22Rv1 (cell line): ENCODE measurements at regions not wholly inside any gene's neighbourhood (a gene's known extent, or its start where the extent isn't known, plus 50 kb on each side); places are given as distances from the start of the nearest gene placed in this dataset.

ENCODE experiments used
- H3K27ac ChIP-seq: fragments of 450-650 bp; 2 replicates; pipeline ENCODE4 v1.5.1; 2017
- ZFX ChIP-seq: fragments of 450-650 bp; IDR thresholded peaks from 2 replicates; pipeline ENCODE4 v1.6.1; 2017; ENCODE audit warnings: antibody characterized with exemption, borderline replicate concordance
- TF ChIP-seq, protein P1 (sequence below): fragments of 450-650 bp; IDR thresholded peaks from 2 replicates; pipeline ENCODE4 v1.5.1; 2017; ENCODE audit warnings: mild to moderate bottlenecking

DNA sequence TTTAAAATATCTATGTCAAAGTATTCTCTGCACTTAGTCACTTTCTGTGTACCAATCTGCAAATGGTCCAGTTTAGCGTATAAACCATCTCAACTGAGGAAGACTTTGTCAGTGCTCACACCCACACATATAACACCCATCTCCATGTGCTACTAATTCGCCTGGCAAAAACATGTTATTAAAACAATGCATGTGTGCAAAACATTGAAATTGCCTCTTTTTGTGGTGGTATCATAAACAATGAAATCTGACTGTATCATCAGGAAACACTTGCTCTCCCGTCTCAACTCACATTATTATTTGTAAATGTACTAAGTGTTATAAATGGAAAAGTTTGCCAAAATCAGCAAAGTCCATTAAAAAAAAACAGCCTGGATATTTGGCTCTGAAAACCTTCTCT is 105.9 kb upstream of the FOXC1 start:
- no peak for TF ChIP-seq ZFX
- TF ChIP-seq, protein P1, sequence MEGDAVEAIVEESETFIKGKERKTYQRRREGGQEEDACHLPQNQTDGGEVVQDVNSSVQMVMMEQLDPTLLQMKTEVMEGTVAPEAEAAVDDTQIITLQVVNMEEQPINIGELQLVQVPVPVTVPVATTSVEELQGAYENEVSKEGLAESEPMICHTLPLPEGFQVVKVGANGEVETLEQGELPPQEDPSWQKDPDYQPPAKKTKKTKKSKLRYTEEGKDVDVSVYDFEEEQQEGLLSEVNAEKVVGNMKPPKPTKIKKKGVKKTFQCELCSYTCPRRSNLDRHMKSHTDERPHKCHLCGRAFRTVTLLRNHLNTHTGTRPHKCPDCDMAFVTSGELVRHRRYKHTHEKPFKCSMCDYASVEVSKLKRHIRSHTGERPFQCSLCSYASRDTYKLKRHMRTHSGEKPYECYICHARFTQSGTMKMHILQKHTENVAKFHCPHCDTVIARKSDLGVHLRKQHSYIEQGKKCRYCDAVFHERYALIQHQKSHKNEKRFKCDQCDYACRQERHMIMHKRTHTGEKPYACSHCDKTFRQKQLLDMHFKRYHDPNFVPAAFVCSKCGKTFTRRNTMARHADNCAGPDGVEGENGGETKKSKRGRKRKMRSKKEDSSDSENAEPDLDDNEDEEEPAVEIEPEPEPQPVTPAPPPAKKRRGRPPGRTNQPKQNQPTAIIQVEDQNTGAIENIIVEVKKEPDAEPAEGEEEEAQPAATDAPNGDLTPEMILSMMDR = no peak
- H3K27ac ChIP-seq = no peak overlapping the region

DNA sequence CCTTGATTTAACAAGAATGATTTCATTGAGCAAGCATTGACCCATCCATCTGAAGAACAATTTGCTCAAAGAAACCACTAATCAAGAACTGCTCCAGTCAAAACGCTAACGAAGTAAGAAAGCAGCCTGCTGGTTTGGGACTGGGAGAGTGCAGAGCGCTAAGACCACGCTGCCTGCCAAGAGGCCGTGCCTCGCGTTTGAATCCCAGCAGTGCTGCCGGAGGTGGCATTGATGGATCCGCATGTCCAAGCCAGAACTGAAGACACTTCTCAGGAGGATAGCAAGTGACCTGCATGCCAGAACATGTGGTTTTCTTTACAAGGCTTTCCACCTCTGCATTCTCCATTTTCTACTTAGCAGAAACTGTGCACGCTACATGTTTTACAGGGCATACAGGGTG is 105.2 kb upstream of the FOXC1 start:
- H3K27ac ChIP-seq = no peak overlapping the region
- TF ChIP-seq, protein P1 = no peak
- no peak for TF ChIP-seq ZFX

- H3K27ac ChIP-seq = no peak overlapping the region
- TF ChIP-seq, protein P1 = no peak
- TF ChIP-seq ZFX = no peak
These were observed 102.5 kb upstream of the FOXC1 start for GRCh38 chr6:1507251-1507650.

DNA sequence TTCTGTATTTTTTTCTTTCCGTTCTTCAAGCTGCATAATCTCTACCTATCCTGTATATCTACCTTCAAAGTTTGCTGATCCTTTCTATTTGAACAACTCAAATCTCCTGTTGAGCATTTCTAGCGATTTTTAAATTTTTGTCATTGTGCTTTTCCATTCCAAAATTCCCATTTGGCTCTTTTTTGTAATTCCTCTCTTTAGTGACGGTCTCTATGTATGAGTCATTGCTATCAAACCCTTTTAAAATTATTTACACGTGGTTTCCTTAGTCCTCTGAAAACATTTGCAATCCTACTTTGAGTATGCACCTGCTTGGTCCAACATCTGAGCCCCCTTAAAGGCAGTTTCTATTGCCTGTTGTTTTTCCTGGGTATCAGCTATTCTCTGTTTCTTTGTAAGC is 100.5 kb upstream of the FOXC1 start:
- H3K27ac ChIP-seq = no peak overlapping the region
- TF ChIP-seq, protein P1 = no peak
- no peak for TF ChIP-seq ZFX

DNA sequence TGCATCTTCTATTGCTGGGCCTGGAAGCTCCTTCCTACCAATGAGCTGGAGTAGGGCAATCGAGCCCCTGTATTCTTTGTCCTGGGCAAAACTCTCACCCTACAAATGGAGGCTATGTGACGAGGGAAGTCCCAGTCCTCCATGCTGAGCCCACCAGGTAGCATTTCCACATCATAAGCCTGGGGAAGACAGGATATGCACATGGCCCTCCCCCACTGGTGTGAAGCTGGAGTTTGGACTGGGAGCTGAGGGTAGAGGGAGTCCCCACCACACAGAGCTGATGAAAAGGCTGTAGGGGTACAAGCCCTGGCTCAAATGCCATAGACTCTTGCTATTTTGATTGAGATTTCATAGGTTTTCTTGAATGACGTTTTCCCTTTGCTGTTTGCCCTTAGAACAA is 99.5 kb upstream of the FOXC1 start:
- TF ChIP-seq, protein P1 = no peak
- no peak for TF ChIP-seq ZFX
- H3K27ac ChIP-seq = no peak overlapping the region

- no peak for TF ChIP-seq ZFX
- TF ChIP-seq, protein P1 = no peak
- no peak overlapping the region for H3K27ac ChIP-seq
These were observed 96.4 kb upstream of the FOXC1 start for GRCh38 chr6:1513215-1513780.

GRCh38 chr6:1514078-1514477 is 95.6 kb upstream of the FOXC1 start:
- no peak overlapping the region for H3K27ac ChIP-seq
- TF ChIP-seq ZFX = no peak
- TF ChIP-seq, protein P1 = no peak
